PC-3 (cell line): ENCODE measurements at regions not wholly inside any gene's neighbourhood (a gene's known extent, or its start where the extent isn't known, plus 50 kb on each side); places are given as distances from the start of the nearest gene placed in this dataset.

Experiments used
- EZH2 ChIP-seq: fragments of 300-600 bp; sonication (generic); IDR thresholded peaks from one replicate; pipeline ENCODE4 v1.6.1; 2017; ENCODE audit warnings: antibody characterized with exemption, mild to moderate bottlenecking, low read length; ENCODE audit not compliant: unreplicated experiment
- EZH2phosphoT487 ChIP-seq: fragments of 300-600 bp; sonication (generic); IDR thresholded peaks from 2 replicates; pipeline ENCODE4 v1.6.1; 2018; ENCODE audit warnings: mild to moderate bottlenecking, antibody characterized with exemption, low read length, borderline replicate concordance
- TF ChIP-seq, protein P1 (sequence below): fragments of 300-600 bp; sonication (generic); conservative IDR thresholded peaks from 2 replicates; pipeline ENCODE4 v1.5.1; 2017; ENCODE audit warnings: antibody characterized with exemption, low read depth, mild to moderate bottlenecking, low read length

DNA sequence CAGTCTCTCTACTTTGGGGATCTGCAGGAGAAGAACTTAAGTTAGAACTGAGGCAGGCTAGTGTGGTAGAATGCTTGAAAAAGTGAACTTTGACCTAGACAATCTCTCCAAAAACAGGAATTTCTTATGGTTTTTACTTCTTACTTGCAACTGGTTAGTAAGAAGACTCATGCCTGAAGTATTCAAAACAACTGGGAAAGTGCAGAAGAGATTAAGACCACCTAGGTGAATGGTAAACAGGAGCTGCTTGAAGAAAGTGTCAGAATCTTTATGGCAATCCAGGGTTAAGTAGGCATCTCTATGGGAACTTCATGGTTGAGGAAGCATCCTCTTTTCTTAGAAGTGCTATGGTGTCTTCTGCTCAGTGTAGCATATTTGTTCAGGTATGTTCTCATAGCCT, 428.6 kb upstream of the TLE4 start:
- TF ChIP-seq, protein P1, sequence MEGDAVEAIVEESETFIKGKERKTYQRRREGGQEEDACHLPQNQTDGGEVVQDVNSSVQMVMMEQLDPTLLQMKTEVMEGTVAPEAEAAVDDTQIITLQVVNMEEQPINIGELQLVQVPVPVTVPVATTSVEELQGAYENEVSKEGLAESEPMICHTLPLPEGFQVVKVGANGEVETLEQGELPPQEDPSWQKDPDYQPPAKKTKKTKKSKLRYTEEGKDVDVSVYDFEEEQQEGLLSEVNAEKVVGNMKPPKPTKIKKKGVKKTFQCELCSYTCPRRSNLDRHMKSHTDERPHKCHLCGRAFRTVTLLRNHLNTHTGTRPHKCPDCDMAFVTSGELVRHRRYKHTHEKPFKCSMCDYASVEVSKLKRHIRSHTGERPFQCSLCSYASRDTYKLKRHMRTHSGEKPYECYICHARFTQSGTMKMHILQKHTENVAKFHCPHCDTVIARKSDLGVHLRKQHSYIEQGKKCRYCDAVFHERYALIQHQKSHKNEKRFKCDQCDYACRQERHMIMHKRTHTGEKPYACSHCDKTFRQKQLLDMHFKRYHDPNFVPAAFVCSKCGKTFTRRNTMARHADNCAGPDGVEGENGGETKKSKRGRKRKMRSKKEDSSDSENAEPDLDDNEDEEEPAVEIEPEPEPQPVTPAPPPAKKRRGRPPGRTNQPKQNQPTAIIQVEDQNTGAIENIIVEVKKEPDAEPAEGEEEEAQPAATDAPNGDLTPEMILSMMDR: no peak
- no peak for TF ChIP-seq EZH2phosphoT487
- TF ChIP-seq EZH2: no peak
